Spleen (tissue), 11 donors: ENCODE measurements at regions not wholly inside any gene's neighbourhood (a gene's known extent, or its start where the extent isn't known, plus 50 kb on each side); places are given as distances from the start of the nearest gene placed in this dataset.
"Not testable (repeated sequence)": the region's sequence is repeated elsewhere in the genome, so short reads cannot be mapped to it uniquely, and the experiment has no call there.

ENCODE experiments used
- DNase-seq: peaks from one replicate; pipeline ENCODE4 v3.0.0-alpha.2; 2020
- H3K27ac ChIP-seq, 8 donors: fragments of 200-600 bp; sonication (generic) in 7 of 8; 1 replicate in 4 of 8; 2 replicates in 4 of 8; pipeline versions ENCODE4 v1.5.0 to v1.8.0; 2016 to 2021; ENCODE audit warnings: inconsistent platforms in 4 of 8, mild to moderate bottlenecking in 4 of 8, moderate library complexity in 1 of 8
- H3K27me3 ChIP-seq, 7 donors: fragments of 200-600 bp; sonication (generic) in 6 of 7; replicated peaks in 1 of 7; 1 replicate in 4 of 7; 2 replicates in 3 of 7; pipeline versions ENCODE4 v1.5.0 to v1.8.0; 2016 to 2021; ENCODE audit warnings: inconsistent platforms in 3 of 7, mild to moderate bottlenecking in 1 of 7
- H3K36me3 ChIP-seq, 6 donors: fragments of 200-600 bp; sonication (generic) in 5 of 6; 1 replicate in 4 of 6; 2 replicates in 2 of 6; pipeline versions ENCODE4 v1.5.0 to v1.8.0; 2016 to 2021; ENCODE audit warnings: inconsistent platforms in 2 of 6
- H3K4me1 ChIP-seq, 6 donors: fragments of 200-600 bp; sonication (generic) in 5 of 6; 1 replicate in 3 of 6; 2 replicates in 3 of 6; pipeline versions ENCODE4 v1.5.0 to v1.8.0; 2016 to 2021; ENCODE audit warnings: inconsistent platforms in 3 of 6
- H3K4me3 ChIP-seq, 8 donors: fragments of 200-600 bp; sonication (generic) in 7 of 8; 1 replicate in 4 of 8; 2 replicates in 4 of 8; pipeline versions ENCODE4 v1.5.0 to v1.8.0; 2016 to 2021; ENCODE audit warnings: inconsistent platforms in 4 of 8, mild to moderate bottlenecking in 4 of 8, moderate library complexity in 2 of 8
- H3K9me3 ChIP-seq, 8 donors: fragments of 200-600 bp; sonication (generic) in 7 of 8; 1 replicate in 4 of 8; 2 replicates in 4 of 8; pipeline versions ENCODE4 v1.5.0 to v1.8.0; 2016 to 2021; ENCODE audit warnings: inconsistent platforms in 4 of 8
- CTCF ChIP-seq, 11 experiments: fragments of 200-600 bp in 7 of 11; fragments of 450-650 bp in 4 of 11; sonication (generic) in 4 of 11; IDR thresholded peaks in 8 of 11; conservative IDR thresholded peaks in 3 of 11; 1 replicate in 7 of 11; 2 replicates in 4 of 11; pipeline versions ENCODE4 v1.4.0 to v1.8.0; 2016 to 2021; ENCODE audit warnings: antibody characterized with exemption in 11 of 11, inconsistent platforms in 4 of 11, mild to moderate bottlenecking in 1 of 11
- POLR2A ChIP-seq, 3 donors: fragments of 450-650 bp; IDR thresholded peaks; one replicate each; pipeline ENCODE4 v1.5.1; 2017; ENCODE audit warnings: antibody characterized with exemption in 3 of 3, mild to moderate bottlenecking in 1 of 3
- POLR2AphosphoS5 ChIP-seq, 3 donors: sonication (generic); formaldehyde crosslinking; IDR thresholded peaks; one replicate each; pipeline ENCODE4 v1.5.1; 2017; ENCODE audit warnings: antibody characterized with exemption in 3 of 3
- WGBS, 5 donors: extraction: QIAGEN DNeasy Blood & Tissue Kit in 3 of 5; methylation state at CpG; one replicate each; pipeline versions ENCODE4 v1.1.5 to v1.1.7; 2013 to 2018; 5-methylcytosine and 5-hydroxymethylcytosine counted together
- intact Hi-C: fragments of 100-400 bp; cut with DNase I; formaldehyde crosslinking; loops from one replicate; pipeline ENCODE4 v1.15.0; 2023; ENCODE audit warnings: low total_unique reads
- donor health status: healthy with polysubstance abuse.
- donor health status: DM: no; HTN: no; CAD: no; lungs with moderate emphysema.
- donor health status: DM: no; HTN: no; CAD: no.
- donor health status: Bipolar disorder and iron deficiency.
- donor health status: healthy.
- donor health status: DM: no; HTN: no; CAD: no.
- donor health status: DM: yes; HTN: yes; CAD: no.

GRCh38 chr3:30477149-30477921, 129.1 kb upstream of the TGFBR2 start:
- TF ChIP-seq CTCF (IDR thresholded peaks at IDR 0.05 in 8 of 11, conservative IDR thresholded peaks at IDR 0.05 in 3 of 11) (no peak), POLR2A (IDR thresholded peaks at IDR 0.05) (no peak), POLR2AphosphoS5 (IDR thresholded peaks at IDR 0.05) (no peak)
- DNase-seq = no peak
- no peak overlapping the region for H3K4me3 ChIP-seq
- 62 to 73% (median 71%) methylated on average over 5 of the region's 5 CpGs for WGBS, 5 donors
- peaks cover 16 to 62% (median 49%) of the 10 kb centered on the region in 6 donors for H3K4me1 ChIP-seq
- H3K36me3 ChIP-seq = no peaks in the 10 kb centered on the region
- peak overlapping the region in 2 of 8 donors; percentile 5 to 37 for H3K27ac ChIP-seq
- no peaks in the 10 kb centered on the region for H3K27me3 ChIP-seq
- intact Hi-C loops = no loop called here
- H3K9me3 ChIP-seq = no peaks in the 10 kb centered on the region

- H3K36me3 ChIP-seq, H3K9me3 ChIP-seq, intact Hi-C loops, DNase-seq, H3K27me3 ChIP-seq, H3K4me3 ChIP-seq: not testable (repeated sequence)
- WGBS, 5 donors = 52 to 65% (median 60%) methylated on average over 2 of the region's 2 CpGs
- Histone ChIP-seq H3K4me1 (peaks cover 3 to 43% (median 34%) of the 10 kb centered on the region in 6 donors), H3K27ac (peak overlapping the region in 4 of 8 donors; percentile 32 to 60 (median 50))
Observed at GRCh38 chr3:30479737-30480136, 126.7 kb upstream of the TGFBR2 start.

- peak overlapping the region in 3 of 8 donors; percentile 23 to 55 (median 32) for H3K27ac ChIP-seq
- DNase-seq, H3K27me3 ChIP-seq, H3K4me3 ChIP-seq, H3K36me3 ChIP-seq, intact Hi-C loops, H3K9me3 ChIP-seq: not testable (repeated sequence)
- H3K4me1 ChIP-seq = peaks cover 0 to 39% (median 30%) of the 10 kb centered on the region in 6 donors
- WGBS, 5 donors = 84 to 100% (median 91%) methylated on average over 1 of the region's 1 CpG
Observed at GRCh38 chr3:30480156-30480555, 126.2 kb upstream of the TGFBR2 start.

- no peaks in the 10 kb centered on the region for H3K9me3 ChIP-seq
- H3K4me1 ChIP-seq = peaks cover 0 to 34% (median 25%) of the 10 kb centered on the region in 6 donors
- intact Hi-C loops = no loop called here
- peak overlapping the region in 3 of 8 donors; percentile 23 to 55 (median 32) for H3K27ac ChIP-seq
- TF ChIP-seq POLR2A (IDR thresholded peaks at IDR 0.05) = no peak
- TF ChIP-seq POLR2AphosphoS5 (IDR thresholded peaks at IDR 0.05) = no peak
- no peak for TF ChIP-seq CTCF (IDR thresholded peaks at IDR 0.05 in 8 of 11, conservative IDR thresholded peaks at IDR 0.05 in 3 of 11)
- H3K27me3 ChIP-seq = no peaks in the 10 kb centered on the region
- H3K36me3 ChIP-seq = no peaks in the 10 kb centered on the region
- H3K4me3 ChIP-seq = no peak overlapping the region
- DNase-seq = no peak
Observed at GRCh38 chr3:30480587-30480986, 125.8 kb upstream of the TGFBR2 start.

GRCh38 chr3:30481241-30481640, 125.2 kb upstream of the TGFBR2 start:
- DNase-seq = no peak
- WGBS, 5 donors = 42 to 60% (median 46%) methylated on average over 1 of the region's 1 CpG
- no peaks in the 10 kb centered on the region for H3K9me3 ChIP-seq
- no peak overlapping the region for H3K4me3 ChIP-seq
- H3K4me1 ChIP-seq = peaks cover 0 to 30% (median 24%) of the 10 kb centered on the region in 6 donors
- H3K36me3 ChIP-seq = no peaks in the 10 kb centered on the region
- no peaks in the 10 kb centered on the region for H3K27me3 ChIP-seq
- intact Hi-C loops = no loop called here
- TF ChIP-seq CTCF (IDR thresholded peaks at IDR 0.05 in 8 of 11, conservative IDR thresholded peaks at IDR 0.05 in 3 of 11) (no peak), POLR2AphosphoS5 (IDR thresholded peaks at IDR 0.05) (no peak), POLR2A (IDR thresholded peaks at IDR 0.05) (no peak)
- peak overlapping the region in 1 of 8 donors; percentile 55 for H3K27ac ChIP-seq

- DNase-seq, H3K27ac ChIP-seq, H3K27me3 ChIP-seq, H3K4me1 ChIP-seq, H3K36me3 ChIP-seq, intact Hi-C loops, H3K4me3 ChIP-seq: not testable (repeated sequence)
- WGBS, 5 donors = 82 to 90% (median 88%) methylated on average over 3 of the region's 3 CpGs
- peaks cover 0 to 23% (median 18%) of the 10 kb centered on the region in 8 donors for H3K9me3 ChIP-seq
Observed at GRCh38 chr3:30484229-30484628, 122.2 kb upstream of the TGFBR2 start.
